NCI-H345 (cell line): ENCODE measurements at regions not wholly inside any gene's neighbourhood (a gene's known extent, or its start where the extent isn't known, plus 50 kb on each side); places are given as distances from the start of the nearest gene placed in this dataset.

Experiments
- DNase-seq: peaks from one replicate; lab custom pipeline; 2025; lab: John Stamatoyannopoulos, UW

- no peak for DNase-seq
Observed at GRCh38 chr2:226652983-226653765, 146.4 kb downstream of the IRS1 start.

GRCh38 chr2:226652369-226652768, 147.3 kb downstream of the IRS1 start:
- no peak for DNase-seq

- peak; percentile 87 for DNase-seq
Observed at GRCh38 chr2:226649871-226650660, 149.6 kb downstream of the IRS1 start.

- DNase-seq = no peak
Observed at GRCh38 chr2:226649201-226649600, 150.4 kb downstream of the IRS1 start.

- DNase-seq = no peak
Observed at GRCh38 chr2:226647621-226648518, 151.8 kb downstream of the IRS1 start.

- DNase-seq = no peak
Observed at GRCh38 chr2:226644399-226644865, 155.2 kb downstream of the IRS1 start.

GRCh38 chr2:226643946-226644282, 155.7 kb downstream of the IRS1 start:
- no peak for DNase-seq

- no peak for DNase-seq
Observed at GRCh38 chr2:226643030-226643945, 156.3 kb downstream of the IRS1 start.

- DNase-seq = no peak
Observed at GRCh38 chr2:226641008-226641407, 158.6 kb downstream of the IRS1 start.

- DNase-seq = no peak
Observed at GRCh38 chr2:226640501-226640900, 159.1 kb downstream of the IRS1 start.

GRCh38 chr2:226639550-226639949, 160.1 kb downstream of the IRS1 start:
- DNase-seq = no peak

- no peak for DNase-seq
Observed at GRCh38 chr2:226638576-226638975, 161.0 kb downstream of the IRS1 start.

- no peak for DNase-seq
Observed at GRCh38 chr2:226637383-226637782, 162.2 kb downstream of the IRS1 start.

GRCh38 chr2:226636586-226636985, 163.0 kb downstream of the IRS1 start:
- no peak for DNase-seq

GRCh38 chr2:226634943-226635604, 164.5 kb downstream of the IRS1 start:
- no peak for DNase-seq

- no peak for DNase-seq
Observed at GRCh38 chr2:226631671-226632070, 167.9 kb downstream of the IRS1 start.

GRCh38 chr2:226631187-226631586, 168.4 kb downstream of the IRS1 start:
- DNase-seq = no peak

GRCh38 chr2:226625946-226626345, 173.7 kb downstream of the IRS1 start:
- DNase-seq = no peak

- DNase-seq = no peak
Observed at GRCh38 chr2:226623587-226624368, 175.8 kb downstream of the IRS1 start.

- no peak for DNase-seq
Observed at GRCh38 chr2:226622484-226622883, 177.1 kb downstream of the IRS1 start.
